ENCODE measurements at regions not wholly inside any gene's neighbourhood (a gene's known extent, or its start where the extent isn't known, plus 50 kb on each side); places are given as distances from the start of the nearest gene placed in this dataset.
A peak's percentile ranks its signal among the peaks of the same experiment; 100 is the strongest.

GRCh38 chr5:111004291-111004690 is 67.2 kb upstream of the TSLP start:
- Histone ChIP-seq H3K36me3 (ENCODE audit: control insufficient read depth in 2 of 4, insufficient read depth in 4 of 4, low read length in 3 of 4) (no peaks in the 10 kb centered on the region), H3K4me3 (ENCODE audit: extremely low read depth in 1 of 4, insufficient read depth in 2 of 4, low read depth in 3 of 4, low read length in 4 of 4) (no peak overlapping the region), H3K4ac (replicated peaks; ENCODE audit: insufficient read length, low read depth, low read length) (no peak overlapping the region), H3K14ac (ENCODE audit: insufficient read length) (no peak overlapping the region), H3K4me2 (ENCODE audit: insufficient read depth in 1 of 2, low read depth in 2 of 2, low read length in 2 of 2) (no peak overlapping the region), H2BK12ac (ENCODE audit: low read depth, low read length) (no peak overlapping the region), H3K4me1 (replicated peaks in 1 of 4; ENCODE audit: control insufficient read depth in 3 of 4, insufficient read depth in 4 of 4, low read length in 3 of 4) (no peaks in the 10 kb centered on the region), H3K56ac (replicated peaks; ENCODE audit: insufficient read length, low read depth, low read length) (no peak overlapping the region), H3K9me3 (ENCODE audit: insufficient read depth in 2 of 2, low read depth in 1 of 2, low read length in 1 of 2) (no peaks in the 10 kb centered on the region; a peak in 1 of 4 replicates), H2AK5ac (ENCODE audit: low read depth, low read length) (no peak overlapping the region), H3K27me3 (replicated peaks in 1 of 4; ENCODE audit: control insufficient read depth in 3 of 4, extremely low read depth in 1 of 4, insufficient read depth in 3 of 4, low read length in 3 of 4) (no peaks in the 10 kb centered on the region), H3K27ac (ENCODE audit: low read depth, low read length) (no peak overlapping the region; the same call in 1 of the 2 replicates), H2BK5ac (ENCODE audit: low read depth, low read length) (no peak overlapping the region), H4K5ac (ENCODE audit: insufficient read length, low read depth, low read length) (no peak overlapping the region), H4K20me1 (replicated peaks in 1 of 2; ENCODE audit: control insufficient read depth in 1 of 2, insufficient read depth in 2 of 2, low read length in 2 of 2) (no peaks in the 10 kb centered on the region), H2AFZ (ENCODE audit: low read length) (0 out of 2 replicates have a peak overlapping the region, but pooled peaks have one; percentile 30), H3K79me1 (ENCODE audit: low read depth, low read length) (no peaks in the 10 kb centered on the region), H2BK15ac (ENCODE audit: low read length) (no peak overlapping the region), H3K23me2 (ENCODE audit: low read depth, low read length) (no peaks in the 10 kb centered on the region), H3K9ac (replicated peaks in 1 of 4; ENCODE audit: extremely low read depth in 1 of 4, low read depth in 3 of 4, low read length in 3 of 4) (no peak overlapping the region), H4K91ac (replicated peaks; ENCODE audit: insufficient read length, low read length) (no peak overlapping the region), H2BK20ac (ENCODE audit: low read length) (no peak overlapping the region), H3K79me2 (ENCODE audit: control insufficient read depth in 1 of 2, insufficient read depth in 2 of 2, low read length in 2 of 2) (no peaks in the 10 kb centered on the region), H2BK120ac (replicated peaks; ENCODE audit: low read depth, low read length) (no peak overlapping the region), H4K8ac (ENCODE audit: extremely low read depth, insufficient read depth, low read length) (no peak overlapping the region), H3K18ac (ENCODE audit: extremely low read depth, low read length) (no peak overlapping the region), H3K23ac (ENCODE audit: insufficient read length) (no peak overlapping the region)
- CTCF ChIA-PET (ENCODE audit: partially characterized antibody), result interaction anchor here (0.6 to 0.9 kb wide), 2 partner anchors 10 to 12 kb away, joined by 3 read pairs; no protein-coding TSS in a partner anchor
- WGBS, 2 experiments (ENCODE audit: extremely low coverage in 1 of 2, insufficient coverage in 1 of 2, insufficient read length in 1 of 2, insufficient replicate concordance in 2 of 2, low coverage in 1 of 2, low lambda C conversion rate in 2 of 2, missing lambda C conversion rate in 1 of 2), result 87% methylated on average over 9 of the region's 9 CpGs; no CpG with 5 or more reads in 1 of the 2 experiments
- POLR2A ChIA-PET (ENCODE audit: partially characterized antibody), result no interaction called here
- no peak for DNase-seq (ENCODE audit: low read depth in 1 of 2, low spot score in 2 of 2)
- FAIRE-seq, result no peak
- no peak for TF ChIP-seq TBP (IDR thresholded peaks at IDR 0.05; ENCODE audit: low read depth, low read length)
